Skeletal muscle satellite cell (primary cell): ENCODE measurements at regions not wholly inside any gene's neighbourhood (a gene's known extent, or its start where the extent isn't known, plus 50 kb on each side); places are given as distances from the start of the nearest gene placed in this dataset.
"Not testable (repeated sequence)": the region's sequence is repeated elsewhere in the genome, so short reads cannot be mapped to it uniquely, and the experiment has no call there.

Experiments used
- H3K27me3 ChIP-seq: 2 replicates; pipeline ENCODE4 v1.7.0; 2013; ENCODE audit warnings: low read length; ENCODE audit not compliant: control insufficient read depth, insufficient read depth
- H3K36me3 ChIP-seq: 2 replicates; pipeline ENCODE4 v1.7.0; 2013; ENCODE audit warnings: mild to moderate bottlenecking, control low read depth, low read length; ENCODE audit not compliant: insufficient read depth
- H3K4me1 ChIP-seq: 2 replicates; pipeline ENCODE4 v1.7.0; 2013; ENCODE audit warnings: low read length; ENCODE audit not compliant: control insufficient read depth, insufficient read depth
- H3K4me2 ChIP-seq: 2 replicates; pipeline ENCODE4 v1.7.0; 2013; ENCODE audit warnings: mild to moderate bottlenecking, low read length
- H3K4me3 ChIP-seq: 2 replicates; pipeline ENCODE4 v1.7.0; 2013; ENCODE audit warnings: low read length
- H3K9ac ChIP-seq: 2 replicates; pipeline ENCODE4 v1.7.0; 2013; ENCODE audit warnings: mild to moderate bottlenecking, low read depth, low read length, moderate library complexity
- H3K9me3 ChIP-seq: replicated peaks from 2 replicates; pipeline ENCODE4 v1.7.0; 2013; ENCODE audit warnings: mild to moderate bottlenecking, control low read depth, low read length

DNA sequence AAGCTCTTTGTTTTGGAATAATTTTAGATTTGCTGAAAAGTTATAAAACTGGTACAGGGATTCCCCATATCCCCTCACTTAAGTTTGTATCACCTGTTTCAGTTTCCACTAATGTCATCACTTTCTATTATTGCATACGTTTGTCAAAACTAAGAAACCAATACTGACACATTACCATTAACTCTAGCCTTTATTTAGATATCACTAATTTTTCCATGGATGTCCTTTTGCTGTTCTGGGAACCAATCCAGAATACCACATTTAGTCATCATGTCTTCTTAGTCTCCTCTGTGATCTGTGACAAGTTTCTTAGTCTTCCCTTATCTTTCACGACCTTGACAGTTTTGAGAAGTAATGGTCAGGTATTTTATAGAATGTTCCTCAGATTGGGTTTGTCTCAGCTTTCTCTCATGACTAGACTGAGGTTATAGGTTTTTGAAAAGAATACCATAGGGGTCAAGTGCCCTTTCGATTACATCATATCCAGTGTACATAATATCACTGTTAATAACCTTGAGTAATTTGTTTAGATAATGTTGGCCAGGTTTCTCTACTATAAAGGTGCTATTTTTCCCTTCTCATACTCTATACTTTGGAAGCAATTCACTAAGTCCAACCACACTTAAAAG is 51.9 kb upstream of the NMUR2 start:
- Histone ChIP-seq H3K27me3 (no peaks in the 10 kb centered on the region), H3K9ac (no peak overlapping the region), H3K4me3 (no peak overlapping the region), H3K36me3 (no peaks in the 10 kb centered on the region), H3K4me1 (no peaks in the 10 kb centered on the region), H3K9me3 (no peaks in the 10 kb centered on the region), H3K4me2 (no peak overlapping the region)

DNA sequence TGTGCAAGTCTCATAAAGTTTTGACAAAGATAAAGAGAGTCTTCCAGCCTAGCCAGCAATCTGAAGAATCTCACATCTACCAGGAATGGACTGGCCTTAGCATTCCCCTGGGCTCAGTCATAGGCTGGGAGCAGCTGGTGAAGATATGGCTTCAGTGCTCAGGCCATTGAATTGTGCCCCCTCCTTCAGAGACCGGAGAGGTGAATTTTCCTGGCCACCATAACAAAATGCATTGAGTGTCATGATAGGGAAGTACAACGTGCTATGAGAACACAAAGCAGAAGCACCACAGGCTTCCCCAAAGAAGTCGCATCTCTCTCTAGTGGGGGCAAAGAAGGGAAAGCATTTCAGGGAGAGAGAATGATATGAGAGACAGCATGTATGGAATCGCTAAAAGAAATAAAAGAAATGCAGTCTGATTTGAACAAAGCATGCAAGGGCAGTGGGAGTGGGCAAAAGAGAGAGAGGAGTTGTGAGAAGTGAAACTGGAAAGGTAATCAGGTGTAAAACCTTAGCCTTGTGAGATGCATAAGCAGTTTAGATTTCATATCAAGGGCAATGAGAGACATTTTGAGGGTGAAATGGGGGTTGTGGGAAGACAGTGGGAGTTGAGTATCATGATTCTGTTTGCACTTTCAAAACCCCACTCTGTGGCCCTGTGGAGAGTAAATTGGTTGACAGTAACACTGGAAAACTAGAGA is 57.1 kb upstream of the NMUR2 start:
- Histone ChIP-seq H3K4me1 (no peaks in the 10 kb centered on the region), H3K9ac (no peak overlapping the region), H3K27me3 (no peaks in the 10 kb centered on the region), H3K4me3 (no peak overlapping the region), H3K36me3 (no peaks in the 10 kb centered on the region), H3K4me2 (no peak overlapping the region), H3K9me3 (no peaks in the 10 kb centered on the region)

DNA sequence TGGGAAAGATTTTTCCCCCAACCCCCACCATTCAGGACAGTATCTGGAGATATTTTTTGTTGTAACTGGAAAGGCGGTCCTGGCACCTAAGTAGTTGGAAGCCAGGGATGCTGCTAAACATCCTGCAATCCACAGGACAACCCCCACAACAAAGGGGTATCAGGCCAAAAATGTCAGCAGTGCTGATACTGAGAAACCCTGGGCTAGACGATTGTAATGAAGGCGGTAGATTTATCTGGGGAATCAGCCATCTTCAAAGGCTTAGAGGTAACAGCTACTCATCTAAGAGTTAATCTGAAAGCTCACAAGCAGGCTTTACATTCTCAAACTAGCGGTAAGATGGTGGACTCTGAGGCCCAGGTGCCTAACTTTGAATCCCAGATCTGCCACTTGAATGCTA is 59.0 kb upstream of the NMUR2 start:
- H3K4me2 ChIP-seq: no peak overlapping the region
- H3K36me3 ChIP-seq: no peaks in the 10 kb centered on the region
- H3K9me3 ChIP-seq: no peaks in the 10 kb centered on the region
- no peaks in the 10 kb centered on the region for H3K4me1 ChIP-seq
- no peak overlapping the region for H3K4me3 ChIP-seq
- H3K9ac ChIP-seq: no peak overlapping the region
- H3K27me3 ChIP-seq: no peaks in the 10 kb centered on the region

DNA sequence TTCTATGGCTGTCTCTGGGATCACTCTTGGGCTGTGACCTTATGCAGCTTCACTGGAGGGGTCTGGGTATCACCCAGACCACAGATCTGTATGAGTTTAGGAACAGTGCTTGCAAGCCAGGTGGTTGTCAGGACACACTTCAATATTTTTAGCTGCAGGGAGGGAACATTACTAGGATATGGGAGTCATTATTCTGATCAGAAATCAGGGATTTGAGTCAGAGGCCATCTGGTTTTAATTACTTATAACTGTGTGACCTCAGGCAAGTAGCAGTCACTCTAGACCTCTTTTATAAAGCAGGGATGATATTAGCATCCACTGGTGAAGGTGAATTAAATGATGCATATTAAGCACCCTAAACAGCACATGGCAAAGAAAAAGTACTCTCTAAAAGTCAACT is 60.1 kb upstream of the NMUR2 start:
- H3K27me3 ChIP-seq: no peaks in the 10 kb centered on the region
- no peak overlapping the region for H3K4me3 ChIP-seq
- no peaks in the 10 kb centered on the region for H3K4me1 ChIP-seq
- H3K9ac ChIP-seq: no peak overlapping the region
- H3K4me2 ChIP-seq: no peak overlapping the region
- no peaks in the 10 kb centered on the region for H3K36me3 ChIP-seq
- H3K9me3 ChIP-seq: no peaks in the 10 kb centered on the region

DNA sequence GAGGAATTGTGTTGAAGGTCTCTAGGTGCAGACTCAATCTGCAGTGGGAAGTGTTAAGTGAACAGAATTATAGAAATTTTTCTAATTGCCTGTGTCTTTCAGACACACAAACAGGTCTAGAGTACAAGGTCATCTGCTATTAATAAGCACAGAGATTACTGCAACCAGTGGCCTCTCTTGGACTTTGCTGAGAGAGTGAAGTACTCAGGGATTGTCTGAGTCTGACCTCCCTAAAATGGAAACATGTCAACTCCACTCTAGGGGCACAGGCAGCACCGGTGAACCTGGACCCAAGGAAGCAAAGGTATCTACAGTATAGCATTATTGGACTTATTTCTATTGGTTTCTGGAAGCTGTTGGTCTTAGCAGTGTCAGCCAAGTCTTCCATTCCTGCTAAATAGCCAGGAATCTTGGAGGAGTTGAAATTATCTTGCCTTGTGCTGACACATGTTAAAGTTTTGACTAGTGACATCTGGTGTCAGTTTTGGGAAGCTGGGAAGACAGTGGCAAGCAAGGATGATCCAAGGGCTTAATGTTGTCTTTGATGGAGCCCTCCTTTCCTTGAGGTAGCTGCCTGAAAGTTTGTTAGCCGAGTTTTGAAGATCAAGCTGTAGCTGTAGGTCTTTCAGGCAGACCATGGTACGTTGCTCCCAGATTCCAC is 61.1 kb upstream of the NMUR2 start:
- Histone ChIP-seq H3K9me3 (no peaks in the 10 kb centered on the region), H3K27me3 (no peaks in the 10 kb centered on the region), H3K4me1 (no peaks in the 10 kb centered on the region), H3K4me2 (no peak overlapping the region), H3K36me3 (no peaks in the 10 kb centered on the region), H3K4me3 (no peak overlapping the region), H3K9ac (no peak overlapping the region)

DNA sequence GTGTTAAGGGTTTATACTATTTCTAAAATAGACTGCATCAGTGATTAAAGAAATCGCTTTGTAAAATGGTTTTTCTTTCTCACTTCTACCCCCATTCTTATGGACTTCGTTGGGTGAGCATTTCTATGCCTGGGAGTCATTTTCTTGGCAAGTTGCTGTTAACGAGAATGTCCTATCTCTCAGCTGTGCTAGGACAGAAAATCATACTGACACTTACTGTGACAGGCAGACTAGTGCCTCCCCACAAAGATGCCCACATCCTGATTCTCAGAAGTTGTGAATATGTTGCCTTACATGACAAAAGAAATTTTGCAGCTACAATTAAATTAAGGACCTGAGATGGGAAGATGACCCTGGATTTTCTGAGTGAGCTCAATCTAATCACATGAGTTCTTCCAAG is 65.1 kb upstream of the NMUR2 start:
- no peak overlapping the region for H3K4me2 ChIP-seq
- no peaks in the 10 kb centered on the region for H3K9me3 ChIP-seq
- H3K27me3 ChIP-seq: no peaks in the 10 kb centered on the region
- no peaks in the 10 kb centered on the region for H3K4me1 ChIP-seq
- H3K36me3 ChIP-seq: no peaks in the 10 kb centered on the region
- no peak overlapping the region for H3K4me3 ChIP-seq
- no peak overlapping the region for H3K9ac ChIP-seq

DNA sequence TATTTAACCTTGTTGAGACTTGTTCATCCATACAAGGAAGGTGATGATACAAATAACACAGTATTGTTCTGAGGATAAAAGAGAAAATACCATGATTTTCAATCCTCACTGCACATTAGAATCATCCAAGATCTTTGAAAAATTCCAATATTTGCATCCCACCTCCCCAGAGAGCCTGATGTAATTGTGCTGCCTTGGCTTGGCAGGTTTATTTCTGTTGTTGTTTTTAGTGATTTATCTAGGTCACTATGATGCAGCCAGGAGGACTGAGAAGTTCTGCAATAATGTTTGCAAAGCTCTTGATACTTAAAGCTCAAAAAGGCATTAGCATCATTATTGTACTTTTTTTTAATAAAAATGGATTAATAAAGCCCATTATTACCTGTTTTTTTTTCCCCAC is 67.0 kb upstream of the NMUR2 start:
- no peaks in the 10 kb centered on the region for H3K9me3 ChIP-seq

DNA sequence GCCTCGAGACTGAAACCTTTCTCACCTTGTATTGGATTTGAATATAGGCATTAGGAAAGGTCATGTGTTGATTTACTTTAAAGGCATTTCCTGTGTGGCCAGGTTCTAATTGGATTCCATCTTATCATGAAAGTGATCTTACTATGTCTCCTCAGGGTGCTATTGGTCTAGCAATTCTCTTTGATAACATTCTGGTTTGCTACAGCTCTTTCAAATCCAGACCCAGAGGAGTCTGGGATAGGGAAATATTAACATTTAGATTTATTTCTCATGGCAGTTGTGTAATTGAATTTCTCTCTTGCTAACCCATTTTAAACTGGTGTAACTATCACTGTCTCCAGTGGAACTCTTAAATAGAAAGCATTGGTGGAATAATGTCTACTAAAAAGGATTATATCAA is 69.9 kb upstream of the NMUR2 start:
- Histone ChIP-seq H3K4me3 (no peak overlapping the region), H3K4me1 (no peaks in the 10 kb centered on the region), H3K9me3 (no peaks in the 10 kb centered on the region), H3K27me3 (no peaks in the 10 kb centered on the region), H3K4me2 (no peak overlapping the region), H3K9ac (no peak overlapping the region), H3K36me3 (no peaks in the 10 kb centered on the region)

More for the DNA sequence above, 67.0 kb upstream of the NMUR2 start:
- no peaks in the 10 kb centered on the region for H3K27me3 ChIP-seq
- H3K4me2 ChIP-seq: no peak overlapping the region
- H3K9ac ChIP-seq: no peak overlapping the region
- H3K36me3 ChIP-seq: no peaks in the 10 kb centered on the region
- H3K4me3 ChIP-seq: no peak overlapping the region
- no peaks in the 10 kb centered on the region for H3K4me1 ChIP-seq

DNA sequence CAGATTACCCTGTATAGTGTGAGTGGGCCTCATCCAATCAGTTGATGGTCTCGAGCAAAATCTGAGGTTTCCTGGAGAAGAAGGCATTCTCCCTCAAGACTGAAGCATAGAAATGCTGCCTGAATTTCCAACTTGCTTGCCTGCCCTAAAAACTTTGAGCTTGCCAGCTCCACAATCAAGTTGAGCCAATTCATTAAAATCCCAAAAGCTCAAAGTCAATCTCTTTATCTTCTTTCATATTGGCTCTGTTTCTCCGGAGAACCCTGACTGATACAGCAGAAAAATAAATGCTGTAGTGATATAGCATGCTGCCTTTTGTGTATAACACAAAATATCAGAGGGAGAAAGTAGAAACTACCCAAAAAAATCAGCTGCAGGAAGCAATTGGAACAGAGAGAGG is 72.5 kb upstream of the NMUR2 start:
- H3K4me3 ChIP-seq: no peak overlapping the region
- no peaks in the 10 kb centered on the region for H3K4me1 ChIP-seq
- no peak overlapping the region for H3K9ac ChIP-seq
- H3K4me2 ChIP-seq: no peak overlapping the region
- H3K27me3 ChIP-seq: no peaks in the 10 kb centered on the region
- H3K9me3 ChIP-seq: no peaks in the 10 kb centered on the region
- no peaks in the 10 kb centered on the region for H3K36me3 ChIP-seq

DNA sequence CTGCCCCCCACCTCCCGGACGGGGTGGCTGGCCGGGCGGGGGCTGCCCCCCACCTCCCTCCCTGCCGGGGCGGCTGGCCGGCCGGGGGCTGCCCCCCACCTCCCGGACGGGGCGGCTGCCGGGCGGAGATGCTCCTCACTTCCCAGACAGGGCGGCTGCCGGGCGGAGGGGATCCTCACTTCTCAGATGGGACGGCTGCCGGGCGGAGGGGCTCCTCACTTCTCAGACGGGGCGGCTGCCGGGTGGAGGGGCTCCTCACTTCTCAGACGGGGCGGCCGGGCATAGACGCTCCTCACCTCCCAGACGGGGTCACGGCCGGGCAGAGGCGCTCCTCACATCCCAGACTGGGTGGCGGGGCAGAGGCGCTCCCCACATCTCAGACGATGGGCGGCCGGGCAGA is 74.8 kb upstream of the NMUR2 start:
- H3K9me3 ChIP-seq, H3K4me3 ChIP-seq, H3K4me1 ChIP-seq, H3K27me3 ChIP-seq, H3K36me3 ChIP-seq, H3K9ac ChIP-seq, H3K4me2 ChIP-seq: not testable (repeated sequence)

DNA sequence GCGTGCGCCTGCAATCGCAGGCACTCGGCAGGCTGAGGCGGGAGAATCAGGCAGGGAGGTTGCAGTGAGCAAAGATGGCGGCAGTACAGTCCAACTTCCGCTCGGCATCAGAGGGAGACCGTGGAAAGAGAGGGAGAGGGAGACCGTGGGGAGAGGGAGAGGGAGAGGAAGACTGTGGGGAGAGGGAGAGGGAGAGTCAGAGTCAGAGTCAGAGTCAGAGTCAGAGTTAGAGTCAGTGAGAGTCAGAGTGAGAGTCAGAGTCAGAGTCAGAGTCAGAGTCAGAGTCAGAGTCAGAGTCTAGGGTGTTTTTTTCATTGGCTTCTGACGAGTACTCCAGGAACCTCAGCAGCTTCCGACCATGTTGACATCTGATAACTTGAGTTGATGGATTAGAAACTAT is 75.6 kb upstream of the NMUR2 start:
- not testable (repeated sequence) for H3K27me3 ChIP-seq, H3K36me3 ChIP-seq, H3K9me3 ChIP-seq, H3K9ac ChIP-seq, H3K4me2 ChIP-seq, H3K4me3 ChIP-seq, H3K4me1 ChIP-seq

DNA sequence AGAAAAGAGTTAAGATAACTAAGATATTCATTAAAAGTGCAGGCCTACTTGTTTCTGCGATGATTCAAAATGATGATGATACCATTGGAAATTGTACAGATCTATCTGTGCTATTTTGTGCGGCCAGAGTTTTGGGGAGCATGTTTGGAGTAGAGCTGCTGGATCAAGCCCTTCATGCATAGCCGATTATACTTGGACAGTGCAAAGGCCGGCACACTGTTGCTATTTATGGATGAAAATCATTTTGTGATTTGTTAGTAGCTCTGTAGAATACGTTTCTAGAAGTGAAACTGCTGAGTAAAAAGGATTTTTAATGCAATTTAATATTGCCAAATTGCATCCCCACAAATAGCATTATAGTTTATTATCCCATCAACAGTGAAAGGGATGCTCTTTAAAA is 82.1 kb upstream of the NMUR2 start:
- Histone ChIP-seq H3K27me3 (no peaks in the 10 kb centered on the region), H3K4me3 (no peak overlapping the region), H3K4me1 (no peaks in the 10 kb centered on the region), H3K9me3 (no peaks in the 10 kb centered on the region), H3K9ac (no peak overlapping the region), H3K4me2 (no peak overlapping the region), H3K36me3 (no peaks in the 10 kb centered on the region)
